Spinal cord (tissue), 9 donors: ENCODE measurements at regions not wholly inside any gene's neighbourhood (a gene's known extent, or its start where the extent isn't known, plus 50 kb on each side); places are given as distances from the start of the nearest gene placed in this dataset.
"Not testable (repeated sequence)": the region's sequence is repeated elsewhere in the genome, so short reads cannot be mapped to it uniquely, and the experiment has no call there.

Source experiments
- DNase-seq, 6 donors: peaks; one replicate each; pipeline versions ENCODE4 v3.0.0 to v3.0.0-alpha.2; 2013 to 2015; ENCODE audit warnings: low spot score in 6 of 6, low read depth in 4 of 6
- H3K27ac ChIP-seq: one replicate; pipeline ENCODE4 v1.5.1; 2013; ENCODE audit warnings: low read depth, low read length, control low read depth
- H3K27me3 ChIP-seq: one replicate; pipeline ENCODE4 v1.6.1; 2013; ENCODE audit warnings: low read length; ENCODE audit not compliant: control insufficient read depth, insufficient read depth
- H3K36me3 ChIP-seq: one replicate; pipeline ENCODE4 v1.6.1; 2013; ENCODE audit warnings: low read length; ENCODE audit not compliant: control insufficient read depth, insufficient read depth
- H3K4me1 ChIP-seq: one replicate; pipeline ENCODE4 v1.6.1; 2013; ENCODE audit warnings: low read length; ENCODE audit not compliant: control insufficient read depth, insufficient read depth
- H3K4me3 ChIP-seq: one replicate; pipeline ENCODE4 v1.5.1; 2013; ENCODE audit warnings: low read depth, low read length, control low read depth
- H3K9me3 ChIP-seq: one replicate; pipeline ENCODE4 v1.6.1; 2013; ENCODE audit warnings: low read length; ENCODE audit not compliant: control insufficient read depth, insufficient read depth
- WGBS: methylation state at CpG from one replicate; pipeline ENCODE4 v1.1.5; 2013; ENCODE audit warnings: missing lambda C conversion rate; ENCODE audit not compliant: insufficient coverage; 5-methylcytosine and 5-hydroxymethylcytosine counted together
- donor health status: healthy.

DNA sequence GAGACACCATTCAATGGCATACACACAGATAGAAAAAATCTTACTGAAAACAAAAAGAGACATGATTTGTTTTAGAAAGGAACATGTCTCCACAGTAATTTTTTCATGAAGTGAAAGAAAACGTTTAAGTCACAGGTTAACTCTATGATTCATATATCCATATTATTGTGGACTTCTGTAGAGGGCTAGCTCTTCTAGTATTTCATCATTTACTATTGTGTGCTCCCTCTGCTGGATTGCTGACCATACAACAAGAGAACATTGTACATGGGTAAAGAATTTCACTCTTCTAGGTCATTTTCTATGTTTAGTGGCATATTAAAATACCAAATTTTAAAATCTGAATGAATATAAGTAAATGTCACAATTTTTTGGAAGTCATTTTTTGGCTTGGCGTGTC lies 91.8 kb upstream of the POU3F4 start:
- Histone ChIP-seq H3K27ac (no peak overlapping the region), H3K9me3 (no peaks in the 10 kb centered on the region), H3K36me3 (no peaks in the 10 kb centered on the region), H3K4me1 (no peaks in the 10 kb centered on the region), H3K4me3 (no peak overlapping the region), H3K27me3 (no peaks in the 10 kb centered on the region)
- no CpG with 5 or more reads among the region's 2 CpGs for WGBS
- peak in 2 of 6 donors; percentile 2 to 8 for DNase-seq

- Histone ChIP-seq H3K27me3 (no peaks in the 10 kb centered on the region), H3K9me3 (peaks cover 4% of the 10 kb centered on the region), H3K36me3 (no peaks in the 10 kb centered on the region), H3K4me3 (no peak overlapping the region), H3K4me1 (no peaks in the 10 kb centered on the region), H3K27ac (no peak overlapping the region)
- WGBS = 72% methylated on average over 19 of the region's 19 CpGs
- DNase-seq = no peak
These were observed 88.9 kb upstream of the POU3F4 start for GRCh38 chrX:83419030-83419792.

DNA sequence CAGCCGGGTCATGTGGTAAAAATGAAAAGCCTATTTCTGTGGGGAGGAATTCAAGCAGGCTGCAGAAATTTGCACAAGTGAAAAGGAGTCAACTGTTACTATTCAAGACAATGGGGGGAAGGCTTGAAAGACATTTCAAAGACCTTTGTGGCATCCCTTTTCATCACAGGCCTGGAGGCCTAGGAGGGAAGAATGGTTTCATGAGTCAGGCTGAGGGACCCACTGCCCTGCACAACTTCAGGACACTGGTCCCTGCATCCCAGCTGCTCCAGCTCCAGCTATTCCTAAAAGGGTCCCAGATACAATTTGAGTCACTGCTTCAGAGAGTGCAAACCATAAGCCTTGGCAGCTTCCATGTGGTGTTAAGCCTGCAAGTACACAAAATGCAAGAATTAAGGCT lies 85.3 kb upstream of the POU3F4 start:
- no peaks in the 10 kb centered on the region for H3K36me3 ChIP-seq
- no peaks in the 10 kb centered on the region for H3K4me1 ChIP-seq
- H3K27me3 ChIP-seq = no peaks in the 10 kb centered on the region
- no peak for DNase-seq
- H3K4me3 ChIP-seq = no peak overlapping the region
- 86% methylated on average over 1 of the region's 1 CpG for WGBS
- no peak overlapping the region for H3K27ac ChIP-seq
- H3K9me3 ChIP-seq = peaks cover 4% of the 10 kb centered on the region

GRCh38 chrX:83442552-83442951 lies 65.5 kb upstream of the POU3F4 start:
- H3K27me3 ChIP-seq, H3K4me1 ChIP-seq, H3K9me3 ChIP-seq, H3K4me3 ChIP-seq, H3K36me3 ChIP-seq, H3K27ac ChIP-seq, DNase-seq: not testable (repeated sequence)
- WGBS = no CpG with 5 or more reads among the region's 3 CpGs

DNA sequence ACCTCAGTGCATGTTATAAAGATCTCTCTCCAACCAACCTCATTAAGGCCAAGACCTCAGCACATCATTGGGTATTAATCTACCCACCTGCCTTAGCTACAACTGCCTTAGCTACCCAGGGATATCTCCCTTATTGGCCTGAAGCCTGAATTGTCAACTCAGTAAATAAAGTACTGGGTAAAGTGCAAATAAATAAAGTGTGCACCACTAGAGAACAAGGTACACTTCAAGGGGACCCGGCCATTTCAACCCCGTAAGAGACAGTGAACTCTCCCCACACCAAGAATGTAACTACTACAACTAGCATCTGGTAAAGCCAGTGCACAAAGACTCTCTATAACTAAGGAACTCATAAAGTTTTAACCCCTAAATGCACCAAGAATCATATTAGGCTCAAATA lies 61.7 kb upstream of the POU3F4 start:
- Histone ChIP-seq H3K27me3 (no peaks in the 10 kb centered on the region), H3K27ac (no peak overlapping the region), H3K9me3 (no peaks in the 10 kb centered on the region), H3K36me3 (no peaks in the 10 kb centered on the region), H3K4me1 (no peaks in the 10 kb centered on the region), H3K4me3 (no peak overlapping the region)
- WGBS = 65% methylated on average over 2 of the region's 2 CpGs
- DNase-seq = no peak
